Neural cell (in vitro differentiated cells): ENCODE measurements at regions not wholly inside any gene's neighbourhood (a gene's known extent, or its start where the extent isn't known, plus 50 kb on each side); places are given as distances from the start of the nearest gene placed in this dataset.

ENCODE experiments used
- SMC3 ChIP-seq: fragments of 450-650 bp; conservative IDR thresholded peaks from 2 replicates; pipeline ENCODE4 v1.6.1; 2014; ENCODE audit warnings: antibody characterized with exemption, mild to moderate bottlenecking, moderate library complexity; ENCODE audit not compliant: poor library complexity
- TAF1 ChIP-seq: IDR thresholded peaks from 2 replicates; pipeline ENCODE4 v1.6.1; 2012; ENCODE audit warnings: low read depth
- TF ChIP-seq, protein P1 (sequence below): fragments of 450-650 bp; IDR thresholded peaks from 2 replicates; pipeline ENCODE4 v1.5.1; 2014; ENCODE audit warnings: antibody characterized with exemption, mild to moderate bottlenecking, moderate library complexity; ENCODE audit not compliant: poor library complexity, severe bottlenecking

DNA sequence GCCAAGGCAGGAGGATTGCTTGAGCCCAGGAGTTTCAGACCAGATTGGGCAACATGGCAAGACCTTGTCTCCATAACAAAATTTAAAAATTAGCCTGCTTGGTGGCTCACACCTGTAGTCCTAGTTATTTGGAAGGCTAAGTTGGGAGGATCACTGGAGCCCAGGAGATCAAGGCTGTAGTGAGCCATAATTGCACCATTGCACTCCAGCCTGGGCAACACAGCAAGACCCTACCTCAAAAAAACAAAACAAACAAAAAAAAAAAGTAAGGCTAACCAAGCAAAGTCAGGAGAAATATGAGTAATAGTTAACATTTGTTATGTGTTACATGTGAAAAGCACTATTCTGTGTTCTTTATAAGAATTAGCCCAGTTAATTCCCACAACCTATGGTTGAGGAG, 74.7 kb downstream of the FOXB2 start:
- TF ChIP-seq, protein P1, sequence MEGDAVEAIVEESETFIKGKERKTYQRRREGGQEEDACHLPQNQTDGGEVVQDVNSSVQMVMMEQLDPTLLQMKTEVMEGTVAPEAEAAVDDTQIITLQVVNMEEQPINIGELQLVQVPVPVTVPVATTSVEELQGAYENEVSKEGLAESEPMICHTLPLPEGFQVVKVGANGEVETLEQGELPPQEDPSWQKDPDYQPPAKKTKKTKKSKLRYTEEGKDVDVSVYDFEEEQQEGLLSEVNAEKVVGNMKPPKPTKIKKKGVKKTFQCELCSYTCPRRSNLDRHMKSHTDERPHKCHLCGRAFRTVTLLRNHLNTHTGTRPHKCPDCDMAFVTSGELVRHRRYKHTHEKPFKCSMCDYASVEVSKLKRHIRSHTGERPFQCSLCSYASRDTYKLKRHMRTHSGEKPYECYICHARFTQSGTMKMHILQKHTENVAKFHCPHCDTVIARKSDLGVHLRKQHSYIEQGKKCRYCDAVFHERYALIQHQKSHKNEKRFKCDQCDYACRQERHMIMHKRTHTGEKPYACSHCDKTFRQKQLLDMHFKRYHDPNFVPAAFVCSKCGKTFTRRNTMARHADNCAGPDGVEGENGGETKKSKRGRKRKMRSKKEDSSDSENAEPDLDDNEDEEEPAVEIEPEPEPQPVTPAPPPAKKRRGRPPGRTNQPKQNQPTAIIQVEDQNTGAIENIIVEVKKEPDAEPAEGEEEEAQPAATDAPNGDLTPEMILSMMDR = no peak
- TF ChIP-seq SMC3 (no peak), TAF1 (no peak)
